ENCODE measurements at regions not wholly inside any gene's neighbourhood (a gene's known extent, or its start where the extent isn't known, plus 50 kb on each side); places are given as distances from the start of the nearest gene placed in this dataset.

DNA sequence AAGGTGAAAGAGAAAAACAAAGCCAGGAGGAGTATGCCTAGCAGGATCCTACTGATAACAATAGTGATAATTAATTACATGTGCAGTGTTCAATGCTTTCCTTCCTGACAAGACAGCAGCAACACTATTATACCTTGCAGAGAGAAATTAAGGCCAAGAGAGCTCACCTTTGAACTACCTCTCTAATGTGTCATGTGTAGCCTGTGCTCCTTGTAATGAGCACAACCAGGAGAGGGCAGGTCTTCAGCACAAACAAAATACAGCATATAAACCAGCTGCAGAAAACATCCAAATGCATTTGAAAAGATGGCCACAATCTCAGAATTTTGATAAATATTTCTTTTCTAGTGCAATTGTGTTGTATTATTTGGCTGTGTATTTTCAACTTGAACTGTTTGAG, 1425.7 kb downstream of the DSC3 start:
- Histone ChIP-seq H3K4me1 (ENCODE audit: control insufficient read depth, insufficient read depth, low read length) (no peaks in the 10 kb centered on the region), H3K36me3 (ENCODE audit: control insufficient read depth in 2 of 2, insufficient read depth in 1 of 2, low read length in 2 of 2) (no peaks in the 10 kb centered on the region), H3K27ac (ENCODE audit: extremely low read depth, low read depth, low read length) (no peak overlapping the region), H3K4me3 (ENCODE audit: low read depth, low read length) (no peak overlapping the region), H3K9me3 (ENCODE audit: control insufficient read depth, insufficient read depth, low read depth, low read length) (no peaks in the 10 kb centered on the region)
- ChIA-PET CTCF (no interaction called here), POLR2A (no interaction called here)
- TF ChIP-seq ZBTB7A (tag by site-specific recombination; IDR thresholded peaks at IDR 0.05; ENCODE audit: low read depth) = no peak
- TF ChIP-seq ZNF677 (tag by site-specific recombination; IDR thresholded peaks at IDR 0.05) = no peak
- no peak for TF ChIP-seq ZNF341 (tag by site-specific recombination; IDR thresholded peaks at IDR 0.05; ENCODE audit: low read depth)
- no peak for TF ChIP-seq ZNF629 (tag by site-specific recombination; IDR thresholded peaks at IDR 0.05)
- TF ChIP-seq ZBTB21 (tag by site-specific recombination; IDR thresholded peaks at IDR 0.05) = no peak
- no peak for TF ChIP-seq ZNF335 (tag by site-specific recombination; conservative IDR thresholded peaks at IDR 0.05)
- TF ChIP-seq, protein P1, sequence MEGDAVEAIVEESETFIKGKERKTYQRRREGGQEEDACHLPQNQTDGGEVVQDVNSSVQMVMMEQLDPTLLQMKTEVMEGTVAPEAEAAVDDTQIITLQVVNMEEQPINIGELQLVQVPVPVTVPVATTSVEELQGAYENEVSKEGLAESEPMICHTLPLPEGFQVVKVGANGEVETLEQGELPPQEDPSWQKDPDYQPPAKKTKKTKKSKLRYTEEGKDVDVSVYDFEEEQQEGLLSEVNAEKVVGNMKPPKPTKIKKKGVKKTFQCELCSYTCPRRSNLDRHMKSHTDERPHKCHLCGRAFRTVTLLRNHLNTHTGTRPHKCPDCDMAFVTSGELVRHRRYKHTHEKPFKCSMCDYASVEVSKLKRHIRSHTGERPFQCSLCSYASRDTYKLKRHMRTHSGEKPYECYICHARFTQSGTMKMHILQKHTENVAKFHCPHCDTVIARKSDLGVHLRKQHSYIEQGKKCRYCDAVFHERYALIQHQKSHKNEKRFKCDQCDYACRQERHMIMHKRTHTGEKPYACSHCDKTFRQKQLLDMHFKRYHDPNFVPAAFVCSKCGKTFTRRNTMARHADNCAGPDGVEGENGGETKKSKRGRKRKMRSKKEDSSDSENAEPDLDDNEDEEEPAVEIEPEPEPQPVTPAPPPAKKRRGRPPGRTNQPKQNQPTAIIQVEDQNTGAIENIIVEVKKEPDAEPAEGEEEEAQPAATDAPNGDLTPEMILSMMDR (tag by site-specific recombination; IDR thresholded peaks at IDR 0.05) = no peak
- TF ChIP-seq ZNF555 (tag by site-specific recombination; conservative IDR thresholded peaks at IDR 0.05) = no peak
- TF ChIP-seq GLIS2 (tag by site-specific recombination; IDR thresholded peaks at IDR 0.05) = no peak
- no peak for TF ChIP-seq ZNF423 (tag by site-specific recombination; IDR thresholded peaks at IDR 0.05)
- TF ChIP-seq ZSCAN16 (tag by site-specific recombination; IDR thresholded peaks at IDR 0.05) = no peak
- TF ChIP-seq SETDB1 (IDR thresholded peaks at IDR 0.05; ENCODE audit: insufficient read length, low read length) = no peak

- ChIA-PET POLR2A (no interaction called here), CTCF (interaction anchor here (0.5 kb wide), 1 partner anchor 1050 kb away, joined by 3 read pairs; no protein-coding TSS in a partner anchor)
- no peaks in the 10 kb centered on the region for H3K4me1 ChIP-seq (ENCODE audit: control insufficient read depth, insufficient read depth, low read length)
- no peak overlapping the region for H3K27ac ChIP-seq (ENCODE audit: extremely low read depth, low read depth, low read length)
- no peaks in the 10 kb centered on the region for H3K9me3 ChIP-seq (ENCODE audit: control insufficient read depth, insufficient read depth, low read depth, low read length)
- no peaks in the 10 kb centered on the region for H3K36me3 ChIP-seq (ENCODE audit: control insufficient read depth in 2 of 2, insufficient read depth in 1 of 2, low read length in 2 of 2)
- H3K4me3 ChIP-seq (ENCODE audit: low read depth, low read length) = no peak overlapping the region
- TF ChIP-seq ZNF692 (tag by site-specific recombination; IDR thresholded peaks at IDR 0.05) (no peak), KLF9 (tag by site-specific recombination; IDR thresholded peaks at IDR 0.05; ENCODE audit: low read depth) (no peak), ZNF140 (tag by site-specific recombination; IDR thresholded peaks at IDR 0.05) (no peak), ZNF350 (tag by site-specific recombination; IDR thresholded peaks at IDR 0.05) (no peak), ZNF354C (tag by site-specific recombination; IDR thresholded peaks at IDR 0.05; ENCODE audit: borderline replicate concordance, low read depth) (no peak), PRDM1 (tag by site-specific recombination; IDR thresholded peaks at IDR 0.05) (no peak), ZNF501 (tag by site-specific recombination; IDR thresholded peaks at IDR 0.05) (no peak), ZNF555 (tag by site-specific recombination; conservative IDR thresholded peaks at IDR 0.05) (no peak), ZNF629 (tag by site-specific recombination; IDR thresholded peaks at IDR 0.05) (no peak), SP7 (tag by site-specific recombination; IDR thresholded peaks at IDR 0.05) (no peak), ZNF654 (tag by site-specific recombination; IDR thresholded peaks at IDR 0.05; ENCODE audit: low read depth) (no peak), TCF7L2 (IDR thresholded peaks at IDR 0.05; ENCODE audit: borderline replicate concordance, low read depth, low read length) (no peak)
- TF ChIP-seq, protein P2, sequence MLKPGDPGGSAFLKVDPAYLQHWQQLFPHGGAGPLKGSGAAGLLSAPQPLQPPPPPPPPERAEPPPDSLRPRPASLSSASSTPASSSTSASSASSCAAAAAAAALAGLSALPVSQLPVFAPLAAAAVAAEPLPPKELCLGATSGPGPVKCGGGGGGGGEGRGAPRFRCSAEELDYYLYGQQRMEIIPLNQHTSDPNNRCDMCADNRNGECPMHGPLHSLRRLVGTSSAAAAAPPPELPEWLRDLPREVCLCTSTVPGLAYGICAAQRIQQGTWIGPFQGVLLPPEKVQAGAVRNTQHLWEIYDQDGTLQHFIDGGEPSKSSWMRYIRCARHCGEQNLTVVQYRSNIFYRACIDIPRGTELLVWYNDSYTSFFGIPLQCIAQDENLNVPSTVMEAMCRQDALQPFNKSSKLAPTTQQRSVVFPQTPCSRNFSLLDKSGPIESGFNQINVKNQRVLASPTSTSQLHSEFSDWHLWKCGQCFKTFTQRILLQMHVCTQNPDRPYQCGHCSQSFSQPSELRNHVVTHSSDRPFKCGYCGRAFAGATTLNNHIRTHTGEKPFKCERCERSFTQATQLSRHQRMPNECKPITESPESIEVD (tag by site-specific recombination; IDR thresholded peaks at IDR 0.05) = no peak
Observed at GRCh38 chr18:29608982-29609381, 1432.1 kb upstream of the CDH2 start.
